ENCODE measurements at regions not wholly inside any gene's neighbourhood (a gene's known extent, or its start where the extent isn't known, plus 50 kb on each side); places are given as distances from the start of the nearest gene placed in this dataset.

DNA sequence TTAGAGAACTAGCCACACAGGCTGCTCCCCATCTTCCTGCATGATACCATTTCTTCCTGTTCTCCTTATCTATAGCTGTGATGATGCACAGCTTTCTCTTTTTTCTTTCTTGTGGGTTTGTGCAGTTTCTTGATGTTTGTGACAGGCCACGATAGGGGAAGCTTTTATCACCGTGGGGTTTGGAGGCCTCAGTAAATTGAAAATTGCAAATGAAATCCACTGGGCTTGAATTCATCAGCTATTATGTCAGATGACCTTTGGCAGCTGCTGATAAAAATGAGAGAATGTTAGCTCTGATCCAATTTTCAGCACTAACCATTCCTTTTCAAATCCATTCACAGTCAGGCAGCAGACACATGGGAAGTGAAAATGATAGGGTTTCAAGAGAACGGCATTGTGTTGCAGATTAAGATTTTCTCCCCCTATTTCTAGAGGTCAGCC is 176.9 kb upstream of the SOX2 start:
- H3K4me3 ChIP-seq (ENCODE audit: low read depth, low read length, poor library complexity, severe bottlenecking), result no peak overlapping the region
- TF ChIP-seq CTCF (conservative IDR thresholded peaks at IDR 0.05; ENCODE audit: low read depth, low read length), result no peak
- no peak for TF ChIP-seq EZH2 (IDR thresholded peaks at IDR 0.05; ENCODE audit: borderline replicate concordance, low read depth, low read length, poor library complexity, severe bottlenecking)
- ChIA-PET CTCF (no interaction called here), POLR2A (ENCODE audit: low non-redundant PET) (no interaction called here)
- BruUV-seq (replicated peaks), result no TSS peak
- no peaks in the 10 kb centered on the region for H3K36me3 ChIP-seq (ENCODE audit: insufficient read depth, low read length, poor library complexity, severe bottlenecking)
- H3K27me3 ChIP-seq (replicated peaks; ENCODE audit: insufficient read depth, low read depth, low read length, poor library complexity), result peaks cover 20% of the 10 kb centered on the region
- intact Hi-C loops (cut with micrococcal nuclease; ENCODE audit: unreplicated experiment), result no loop called here
- H3K27ac ChIP-seq (ENCODE audit: low read depth, low read length, poor library complexity, severe bottlenecking), result no peak overlapping the region
- no peaks in the 10 kb centered on the region for H3K4me1 ChIP-seq (ENCODE audit: insufficient read depth, low read length, poor library complexity, severe bottlenecking)
- H3K9me3 ChIP-seq (ENCODE audit: low read depth, low read length, poor library complexity, severe bottlenecking), result no peaks in the 10 kb centered on the region
- no peak for DNase-seq (ENCODE audit: low spot score)

GRCh38 chr3:181533811-181534210 is 177.9 kb upstream of the SOX2 start:
- TF ChIP-seq EZH2 (IDR thresholded peaks at IDR 0.05; ENCODE audit: borderline replicate concordance, low read depth, low read length, poor library complexity, severe bottlenecking), result no peak
- no peaks in the 10 kb centered on the region for H3K4me1 ChIP-seq (ENCODE audit: insufficient read depth, low read length, poor library complexity, severe bottlenecking)
- H3K36me3 ChIP-seq (ENCODE audit: insufficient read depth, low read length, poor library complexity, severe bottlenecking), result no peaks in the 10 kb centered on the region
- ChIA-PET CTCF (no interaction called here), POLR2A (ENCODE audit: low non-redundant PET) (no interaction called here)
- DNase-seq (ENCODE audit: low spot score), result no peak
- peaks cover 18% of the 10 kb centered on the region for H3K27me3 ChIP-seq (replicated peaks; ENCODE audit: insufficient read depth, low read depth, low read length, poor library complexity)
- no peak overlapping the region for H3K4me3 ChIP-seq (ENCODE audit: low read depth, low read length, poor library complexity, severe bottlenecking)
- BruUV-seq (replicated peaks), result no TSS peak
- no peaks in the 10 kb centered on the region for H3K9me3 ChIP-seq (ENCODE audit: low read depth, low read length, poor library complexity, severe bottlenecking)
- intact Hi-C loops (cut with micrococcal nuclease; ENCODE audit: unreplicated experiment), result no loop called here
- H3K27ac ChIP-seq (ENCODE audit: low read depth, low read length, poor library complexity, severe bottlenecking), result no peak overlapping the region

DNA sequence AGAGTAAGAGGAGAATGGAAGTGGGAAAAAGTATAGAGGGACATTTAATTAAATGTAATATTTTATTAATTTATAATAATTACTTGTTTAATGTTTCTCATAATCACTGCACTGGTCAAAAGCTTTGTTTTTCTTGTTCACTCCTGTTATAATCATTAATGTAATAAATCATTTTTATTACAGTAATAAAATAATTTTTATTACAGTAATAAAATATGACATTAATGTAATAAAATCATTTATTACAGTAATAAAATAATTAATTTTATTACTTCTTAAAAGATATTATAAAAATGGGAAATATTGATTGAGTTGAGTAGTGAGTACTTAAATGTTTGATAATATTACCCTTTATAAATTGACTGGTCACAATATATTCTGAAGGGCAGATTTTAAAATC is 181.1 kb upstream of the SOX2 start:
- peaks cover 15% of the 10 kb centered on the region for H3K27me3 ChIP-seq (replicated peaks; ENCODE audit: insufficient read depth, low read depth, low read length, poor library complexity)
- intact Hi-C loops (cut with micrococcal nuclease; ENCODE audit: unreplicated experiment), result no loop called here
- POLR2A ChIA-PET (ENCODE audit: low non-redundant PET), result no interaction called here
- no peaks in the 10 kb centered on the region for H3K9me3 ChIP-seq (ENCODE audit: low read depth, low read length, poor library complexity, severe bottlenecking)
- TF ChIP-seq CTCF (conservative IDR thresholded peaks at IDR 0.05; ENCODE audit: low read depth, low read length), result no peak
- CTCF ChIA-PET, result no interaction called here
- H3K27ac ChIP-seq (ENCODE audit: low read depth, low read length, poor library complexity, severe bottlenecking), result no peak overlapping the region
- H3K4me3 ChIP-seq (ENCODE audit: low read depth, low read length, poor library complexity, severe bottlenecking), result no peak overlapping the region
- no peaks in the 10 kb centered on the region for H3K36me3 ChIP-seq (ENCODE audit: insufficient read depth, low read length, poor library complexity, severe bottlenecking)
- no peaks in the 10 kb centered on the region for H3K4me1 ChIP-seq (ENCODE audit: insufficient read depth, low read length, poor library complexity, severe bottlenecking)
- BruUV-seq (replicated peaks), result no TSS peak
- DNase-seq (ENCODE audit: low spot score), result no peak

- Histone ChIP-seq H3K4me3 (ENCODE audit: low read depth, low read length, poor library complexity, severe bottlenecking) (no peak overlapping the region), H3K27ac (ENCODE audit: low read depth, low read length, poor library complexity, severe bottlenecking) (no peak overlapping the region), H3K4me1 (ENCODE audit: insufficient read depth, low read length, poor library complexity, severe bottlenecking) (no peaks in the 10 kb centered on the region), H3K9me3 (ENCODE audit: low read depth, low read length, poor library complexity, severe bottlenecking) (no peaks in the 10 kb centered on the region), H3K36me3 (ENCODE audit: insufficient read depth, low read length, poor library complexity, severe bottlenecking) (no peaks in the 10 kb centered on the region), H3K27me3 (replicated peaks; ENCODE audit: insufficient read depth, low read depth, low read length, poor library complexity) (no peaks in the 10 kb centered on the region)
- intact Hi-C loops (cut with micrococcal nuclease; ENCODE audit: unreplicated experiment), result no loop called here
- no peak for DNase-seq (ENCODE audit: low spot score)
- ChIA-PET POLR2A (ENCODE audit: low non-redundant PET) (no interaction called here), CTCF (no interaction called here)
- TF ChIP-seq CTCF (conservative IDR thresholded peaks at IDR 0.05; ENCODE audit: low read depth, low read length) (no peak), EZH2 (IDR thresholded peaks at IDR 0.05; ENCODE audit: borderline replicate concordance, low read depth, low read length, poor library complexity, severe bottlenecking) (no peak)
- no TSS peak for BruUV-seq (replicated peaks)
Observed at GRCh38 chr3:181521831-181522230, 189.9 kb upstream of the SOX2 start.

All from A673 (cell line).